Caco-2 (cell line): ENCODE measurements at regions not wholly inside any gene's neighbourhood (a gene's known extent, or its start where the extent isn't known, plus 50 kb on each side); places are given as distances from the start of the nearest gene placed in this dataset.

Experiments
- BruUV-seq: library from RNA; stranded (reverse); fragments of 400-500 nt; replicated peaks from 2 replicates; lab custom pipeline; 2021; lab: Mats Ljungman, UMichigan
- CTCF ChIA-PET: fragments of 300-600 bp; sonication (Branson Sonifier 250); formaldehyde crosslinking; loops from one replicate; lab custom pipeline; 2022; ENCODE audit warnings: antibody characterized with exemption; lab: Charles Lee
- POLR2A ChIA-PET: fragments of 300-600 bp; sonication (Branson Sonifier 250); formaldehyde crosslinking; loops from one replicate; lab custom pipeline; 2022; ENCODE audit warnings: antibody characterized with exemption; lab: Charles Lee
- DNase-seq, 2 experiments: peaks; one replicate each; pipeline versions ENCODE4 v3.0.0 to v3.0.0-alpha.2; 2020 to 2022
- H3K27me3 ChIP-seq: replicated peaks from 2 replicates; pipeline ENCODE4 v1.6.0; 2011; ENCODE audit warnings: low read length; ENCODE audit not compliant: control insufficient read depth, insufficient read depth
- H3K36me3 ChIP-seq: 2 replicates; pipeline ENCODE4 v1.5.1; 2011; ENCODE audit warnings: low read length; ENCODE audit not compliant: control insufficient read depth, insufficient read depth
- H3K4me1 ChIP-seq: fragments of 250-450 bp; sonication (Bioruptor Pico); 2 replicates; pipeline ENCODE4 v1.5.1; 2020; ENCODE audit warnings: mild to moderate bottlenecking
- H3K4me3 ChIP-seq: 2 replicates; pipeline ENCODE4 v1.5.1; 2011; ENCODE audit warnings: low read depth, mild to moderate bottlenecking, control low read depth, low read length
- H3K9me3 ChIP-seq: fragments of 250-450 bp; sonication (Bioruptor Pico); 2 replicates; pipeline ENCODE4 v1.5.1; 2020; ENCODE audit warnings: mild to moderate bottlenecking, moderate library complexity
- H3K27ac Mint-ChIP-seq: one replicate; pipeline ENCODE4 v1.8.0; 2022; ENCODE audit warnings: mixed read lengths; ENCODE audit not compliant: unreplicated experiment
- H3K27me3 Mint-ChIP-seq: one replicate; pipeline ENCODE4 v1.8.0; 2022; ENCODE audit warnings: mixed read lengths; ENCODE audit not compliant: insufficient read depth, unreplicated experiment
- H3K36me3 Mint-ChIP-seq: one replicate; pipeline ENCODE4 v1.8.0; 2022; ENCODE audit warnings: mild to moderate bottlenecking, mixed read lengths; ENCODE audit not compliant: insufficient read depth, unreplicated experiment
- H3K4me1 Mint-ChIP-seq: one replicate; pipeline ENCODE4 v1.8.0; 2022; ENCODE audit warnings: low read depth, mixed read lengths; ENCODE audit not compliant: unreplicated experiment
- H3K4me3 Mint-ChIP-seq: one replicate; pipeline ENCODE4 v1.8.0; 2022; ENCODE audit warnings: mild to moderate bottlenecking, moderate library complexity, mixed read lengths; ENCODE audit not compliant: unreplicated experiment
- H3K9me3 Mint-ChIP-seq: one replicate; pipeline ENCODE4 v1.8.0; 2022; ENCODE audit warnings: mixed read lengths; ENCODE audit not compliant: unreplicated experiment
- intact Hi-C: fragments of 100-400 bp; cut with micrococcal nuclease; formaldehyde crosslinking; loops from one replicate; pipeline ENCODE4 v1.10.0; 2022; ENCODE audit not compliant: unreplicated experiment
- TF ChIP-seq, protein P1 (sequence below), 2 experiments: fragments of 200-600 bp in 1 of 2; IDR thresholded peaks; 1 replicate in 1 of 2; 2 replicates in 1 of 2; pipeline versions ENCODE4 v1.5.1 to v1.8.0; 2011 to 2022; ENCODE audit warnings: antibody characterized with exemption in 1 of 2, control low read depth in 1 of 2, inconsistent platforms in 1 of 2, low read depth in 1 of 2, low read length in 1 of 2, mild to moderate bottlenecking in 1 of 2, moderate library complexity in 1 of 2; ENCODE audit not compliant: insufficient read depth in 1 of 2, severe bottlenecking in 1 of 2, unreplicated experiment in 1 of 2

DNA sequence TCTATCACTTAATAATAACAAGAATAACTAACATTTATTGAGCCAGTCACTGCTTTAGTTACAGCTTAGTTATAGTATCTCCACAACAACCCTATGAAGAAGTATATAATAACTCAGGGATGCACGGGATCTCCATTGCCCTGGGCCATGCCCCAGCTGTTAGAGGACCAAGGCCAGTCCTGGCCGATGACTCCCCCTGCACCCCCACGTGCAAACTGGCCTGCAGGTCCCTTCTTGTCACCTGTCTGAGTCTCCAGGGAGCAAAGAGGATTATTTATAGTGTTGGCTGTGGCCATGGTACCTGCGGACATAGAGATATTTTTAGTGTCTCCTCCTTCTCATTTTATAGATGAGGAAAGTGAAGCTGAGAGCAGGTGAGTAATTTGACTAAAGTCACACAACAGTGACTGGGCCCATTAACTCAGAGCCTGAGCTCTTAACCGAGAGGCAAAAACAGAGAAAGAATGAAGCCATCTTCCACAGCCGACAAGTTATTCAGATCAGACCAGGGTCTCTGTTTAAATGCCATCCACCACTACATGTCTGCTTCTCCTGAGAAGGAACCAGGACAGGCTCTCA, 94.4 kb downstream of the TMEM215 start:
- no peaks in the 10 kb centered on the region for H3K9me3 ChIP-seq
- intact Hi-C loops: no loop called here
- H3K4me3 ChIP-seq: no peak overlapping the region
- no peaks in the 10 kb centered on the region; the same call in 1 of the 2 replicates for H3K4me1 ChIP-seq
- no peak overlapping the region for H3K27ac Mint-ChIP-seq
- H3K27me3 Mint-ChIP-seq: no peaks in the 10 kb centered on the region
- H3K9me3 Mint-ChIP-seq: no peaks in the 10 kb centered on the region
- TF ChIP-seq, protein P1, sequence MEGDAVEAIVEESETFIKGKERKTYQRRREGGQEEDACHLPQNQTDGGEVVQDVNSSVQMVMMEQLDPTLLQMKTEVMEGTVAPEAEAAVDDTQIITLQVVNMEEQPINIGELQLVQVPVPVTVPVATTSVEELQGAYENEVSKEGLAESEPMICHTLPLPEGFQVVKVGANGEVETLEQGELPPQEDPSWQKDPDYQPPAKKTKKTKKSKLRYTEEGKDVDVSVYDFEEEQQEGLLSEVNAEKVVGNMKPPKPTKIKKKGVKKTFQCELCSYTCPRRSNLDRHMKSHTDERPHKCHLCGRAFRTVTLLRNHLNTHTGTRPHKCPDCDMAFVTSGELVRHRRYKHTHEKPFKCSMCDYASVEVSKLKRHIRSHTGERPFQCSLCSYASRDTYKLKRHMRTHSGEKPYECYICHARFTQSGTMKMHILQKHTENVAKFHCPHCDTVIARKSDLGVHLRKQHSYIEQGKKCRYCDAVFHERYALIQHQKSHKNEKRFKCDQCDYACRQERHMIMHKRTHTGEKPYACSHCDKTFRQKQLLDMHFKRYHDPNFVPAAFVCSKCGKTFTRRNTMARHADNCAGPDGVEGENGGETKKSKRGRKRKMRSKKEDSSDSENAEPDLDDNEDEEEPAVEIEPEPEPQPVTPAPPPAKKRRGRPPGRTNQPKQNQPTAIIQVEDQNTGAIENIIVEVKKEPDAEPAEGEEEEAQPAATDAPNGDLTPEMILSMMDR (IDR thresholded peaks at IDR 0.05; ENCODE audit: insufficient read depth in 1 of 2, low read depth in 1 of 2, low read length in 1 of 2, severe bottlenecking in 1 of 2, unreplicated experiment in 1 of 2): no peak
- CTCF ChIA-PET: interaction anchor here (0.6 kb wide), 1 partner anchor 96 kb away, joined by 3 read pairs; no protein-coding TSS in a partner anchor
- H3K36me3 Mint-ChIP-seq: no peaks in the 10 kb centered on the region
- POLR2A ChIA-PET: no interaction called here
- H3K4me3 Mint-ChIP-seq: no peak overlapping the region
- no peaks in the 10 kb centered on the region for H3K36me3 ChIP-seq
- no peaks in the 10 kb centered on the region for H3K27me3 ChIP-seq
- no peak for DNase-seq
- BruUV-seq: no TSS peak
- H3K4me1 Mint-ChIP-seq: no peaks in the 10 kb centered on the region

DNA sequence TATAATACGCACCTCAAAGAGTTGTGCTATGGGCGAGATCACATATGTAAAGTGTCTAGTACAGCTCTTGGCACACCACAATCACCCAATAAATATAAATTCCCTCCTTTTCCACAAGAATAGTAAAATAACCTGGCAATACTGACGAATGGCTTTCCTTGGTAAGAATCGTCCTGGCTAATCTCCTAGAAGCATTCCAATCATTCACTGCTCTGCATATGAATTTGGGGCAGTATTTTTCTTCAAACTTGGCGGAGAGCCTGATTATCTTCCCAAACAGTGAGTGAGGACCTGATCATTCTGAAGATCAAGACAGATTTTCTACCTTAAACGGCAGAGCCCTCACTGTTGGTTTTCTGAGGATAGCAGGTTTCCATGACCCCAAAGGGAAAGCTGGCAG, 96.0 kb downstream of the TMEM215 start:
- DNase-seq: no peak
- H3K4me3 Mint-ChIP-seq: no peak overlapping the region
- H3K27ac Mint-ChIP-seq: no peak overlapping the region
- Histone ChIP-seq H3K9me3 (no peaks in the 10 kb centered on the region), H3K36me3 (no peaks in the 10 kb centered on the region), H3K27me3 (no peaks in the 10 kb centered on the region), H3K4me1 (no peaks in the 10 kb centered on the region; the same call in 1 of the 2 replicates), H3K4me3 (no peak overlapping the region)
- POLR2A ChIA-PET: no interaction called here
- intact Hi-C loops: no loop called here
- H3K36me3 Mint-ChIP-seq: no peaks in the 10 kb centered on the region
- no TSS peak for BruUV-seq
- CTCF ChIA-PET: no interaction called here
- no peaks in the 10 kb centered on the region for H3K27me3 Mint-ChIP-seq
- H3K9me3 Mint-ChIP-seq: no peaks in the 10 kb centered on the region
- TF ChIP-seq, protein P1 (IDR thresholded peaks at IDR 0.05; ENCODE audit: insufficient read depth in 1 of 2, low read depth in 1 of 2, low read length in 1 of 2, severe bottlenecking in 1 of 2, unreplicated experiment in 1 of 2): no peak
- H3K4me1 Mint-ChIP-seq: no peaks in the 10 kb centered on the region

DNA sequence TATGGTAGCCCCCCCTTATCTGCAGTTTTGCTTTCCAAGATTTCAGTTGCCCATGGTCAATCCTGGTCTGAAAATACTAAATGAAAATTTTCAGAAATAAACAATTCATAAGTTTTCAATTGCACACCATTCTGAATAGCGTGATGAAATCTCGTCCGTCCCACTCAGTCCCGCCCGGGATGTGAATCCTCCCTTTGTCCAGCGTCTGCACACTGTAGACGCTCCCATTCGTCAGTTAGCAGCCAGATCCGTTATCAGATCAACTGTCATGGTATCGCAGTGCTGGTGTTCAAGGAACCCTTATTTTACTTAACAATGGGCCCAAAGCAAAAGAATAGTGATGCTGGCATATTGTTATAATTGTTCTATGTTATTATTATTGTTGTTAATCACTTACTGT, 98.6 kb downstream of the TMEM215 start:
- H3K27ac Mint-ChIP-seq: no peak overlapping the region
- H3K36me3 ChIP-seq: no peaks in the 10 kb centered on the region
- DNase-seq: no peak
- BruUV-seq: no TSS peak
- H3K9me3 Mint-ChIP-seq: no peaks in the 10 kb centered on the region
- no peaks in the 10 kb centered on the region for H3K27me3 ChIP-seq
- no peaks in the 10 kb centered on the region; the same call in 1 of the 2 replicates for H3K4me1 ChIP-seq
- TF ChIP-seq, protein P1 (IDR thresholded peaks at IDR 0.05; ENCODE audit: insufficient read depth in 1 of 2, low read depth in 1 of 2, low read length in 1 of 2, severe bottlenecking in 1 of 2, unreplicated experiment in 1 of 2): no peak
- ChIA-PET CTCF (no interaction called here), POLR2A (no interaction called here)
- intact Hi-C loops: no loop called here
- no peaks in the 10 kb centered on the region for H3K36me3 Mint-ChIP-seq
- no peaks in the 10 kb centered on the region for H3K4me1 Mint-ChIP-seq
- H3K4me3 ChIP-seq: no peak overlapping the region
- H3K9me3 ChIP-seq: no peaks in the 10 kb centered on the region
- H3K27me3 Mint-ChIP-seq: no peaks in the 10 kb centered on the region
- H3K4me3 Mint-ChIP-seq: no peak overlapping the region
